RWPE1 (cell line): ENCODE measurements at regions not wholly inside any gene's neighbourhood (a gene's known extent, or its start where the extent isn't known, plus 50 kb on each side); places are given as distances from the start of the nearest gene placed in this dataset.

Source experiments
- CTCF ChIA-PET: fragments of 350-600 bp; sonication (Branson Sonifier 250); formaldehyde crosslinking; extraction: SDS; loops from one replicate; lab custom pipeline; 2021; lab: Yijun Ruan, JAX
- POLR2A ChIA-PET: fragments of 400-600 bp; formaldehyde crosslinking; extraction: SDS; loops from one replicate; lab custom pipeline; 2020; ENCODE audit warnings: antibody characterized with exemption; ENCODE audit not compliant: low non-redundant PET; lab: Yijun Ruan, JAX
- DNase-seq: peaks from one replicate; pipeline ENCODE4 v3.0.0; 2012; ENCODE audit warnings: low spot score
- H3K27ac ChIP-seq: fragments of 450-650 bp; 2 replicates; pipeline ENCODE4 v1.5.1; 2017
- CTCF ChIP-seq: fragments of 450-650 bp; conservative IDR thresholded peaks from 2 replicates; pipeline ENCODE4 v1.5.1; 2017; ENCODE audit warnings: low read depth, mild to moderate bottlenecking

GRCh38 chr12:60172266-60173211, 576.7 kb downstream of the SLC16A7 start:
- POLR2A ChIA-PET: no interaction called here
- H3K27ac ChIP-seq: no peak overlapping the region
- CTCF ChIA-PET: interaction anchor here (0.6 to 0.7 kb wide), 2 partner anchors 52 to 164 kb away, joined by 3 to 5 read pairs; no protein-coding TSS in a partner anchor
- DNase-seq: peak; percentile 23
- TF ChIP-seq CTCF: no peak

GRCh38 chr12:60173224-60174170, 577.7 kb downstream of the SLC16A7 start:
- H3K27ac ChIP-seq: no peak overlapping the region
- no peak for TF ChIP-seq CTCF
- DNase-seq: no peak
- CTCF ChIA-PET: interaction anchor here (0.6 kb wide), 3 partner anchors 26 to 366 kb away, joined by 3 to 7 read pairs (median 5); no protein-coding TSS in a partner anchor
- POLR2A ChIA-PET: no interaction called here

- ChIA-PET POLR2A (no interaction called here), CTCF (no interaction called here)
- no peak for TF ChIP-seq CTCF
- no peak overlapping the region for H3K27ac ChIP-seq
- no peak for DNase-seq
These were observed 578.6 kb downstream of the SLC16A7 start for GRCh38 chr12:60174476-60174875.

GRCh38 chr12:60174941-60175340, 579.1 kb downstream of the SLC16A7 start:
- POLR2A ChIA-PET: no interaction called here
- H3K27ac ChIP-seq: no peak overlapping the region
- DNase-seq: no peak
- CTCF ChIA-PET: no interaction called here
- no peak for TF ChIP-seq CTCF

GRCh38 chr12:60176891-60177290, 581.1 kb downstream of the SLC16A7 start:
- CTCF ChIA-PET: no interaction called here
- H3K27ac ChIP-seq: no peak overlapping the region
- TF ChIP-seq CTCF: no peak
- no peak for DNase-seq
- POLR2A ChIA-PET: no interaction called here

GRCh38 chr12:60180298-60180697, 584.5 kb downstream of the SLC16A7 start:
- no peak for DNase-seq
- no peak for TF ChIP-seq CTCF
- POLR2A ChIA-PET: no interaction called here
- CTCF ChIA-PET: interaction anchor here (0.6 kb wide), 1 partner anchor 357 kb away, joined by 4 read pairs; no protein-coding TSS in a partner anchor
- no peak overlapping the region for H3K27ac ChIP-seq
